ENCODE measurements at regions not wholly inside any gene's neighbourhood (a gene's known extent, or its start where the extent isn't known, plus 50 kb on each side); places are given as distances from the start of the nearest gene placed in this dataset.

DNA sequence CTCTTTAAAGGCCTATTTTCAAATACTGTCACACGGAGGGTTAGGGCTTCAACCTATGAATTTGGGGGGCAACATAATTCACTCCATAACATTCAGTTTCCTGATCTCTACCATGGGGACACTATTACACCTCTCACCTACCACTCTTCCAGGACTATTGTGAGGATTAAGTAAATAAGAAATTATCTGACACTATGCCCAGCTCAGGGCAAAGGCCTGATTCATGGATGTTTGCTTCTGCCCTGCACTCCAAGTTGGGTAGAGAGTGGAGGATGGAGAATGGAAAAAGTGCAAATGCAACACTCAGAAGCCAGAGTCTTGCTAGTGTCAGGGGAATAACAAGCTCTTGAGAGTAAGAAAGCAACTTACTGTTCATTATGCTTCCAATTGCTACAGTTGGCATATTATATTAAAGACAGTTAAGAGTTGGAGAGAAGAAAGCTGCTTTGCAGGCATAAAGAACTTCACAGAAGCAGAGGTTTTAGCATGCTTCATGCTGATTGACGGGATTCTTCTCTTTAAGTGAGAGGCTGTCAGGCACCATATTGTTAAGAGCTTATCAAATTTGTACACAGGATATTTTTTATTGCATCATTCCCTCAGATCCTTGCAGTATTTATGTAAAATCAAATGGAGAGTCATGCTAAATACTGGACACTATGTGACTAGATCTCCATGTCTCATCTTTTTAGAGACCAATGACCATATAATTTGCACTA lies 375.3 kb downstream of the VPS13C start:
- TF ChIP-seq CTCF (IDR thresholded peaks at IDR 0.05) (no peak), POLR2A (IDR thresholded peaks at IDR 0.05) (no peak)
